ENCODE measurements at regions not wholly inside any gene's neighbourhood (a gene's known extent, or its start where the extent isn't known, plus 50 kb on each side); places are given as distances from the start of the nearest gene placed in this dataset.

- no peak for TF ChIP-seq POLR2AphosphoS5 (IDR thresholded peaks at IDR 0.05; ENCODE audit: low read depth, low read length)
- no peak for TF ChIP-seq POLR2A (IDR thresholded peaks at IDR 0.05; ENCODE audit: low read depth, low read length)
- no peak for TF ChIP-seq TAF1 (IDR thresholded peaks at IDR 0.05; ENCODE audit: low read depth, low read length)
Observed at GRCh38 chr2:219778189-219778588, 150.8 kb downstream of the SLC4A3 start.
